Parathyroid adenoma (tissue), 2 donors: ENCODE measurements at regions not wholly inside any gene's neighbourhood (a gene's known extent, or its start where the extent isn't known, plus 50 kb on each side); places are given as distances from the start of the nearest gene placed in this dataset.

ENCODE experiments used
- H2AFZ ChIP-seq: fragments of 300-600 bp; sonication (generic); one replicate; pipeline ENCODE4 v1.7.0; 2017; ENCODE audit warnings: antibody characterized with exemption, mild to moderate bottlenecking
- H3K27ac ChIP-seq: fragments of 300-600 bp; sonication (generic); one replicate; pipeline ENCODE4 v1.7.0; 2017
- H3K27me3 ChIP-seq: fragments of 300-600 bp; sonication (generic); one replicate; pipeline ENCODE4 v1.7.0; 2017; ENCODE audit warnings: low read length; ENCODE audit not compliant: control insufficient read depth, insufficient read depth
- H3K36me3 ChIP-seq: fragments of 300-600 bp; sonication (generic); one replicate; pipeline ENCODE4 v1.7.0; 2017; ENCODE audit warnings: low read length; ENCODE audit not compliant: control insufficient read depth, insufficient read depth
- H3K4me1 ChIP-seq: fragments of 300-600 bp; sonication (generic); one replicate; pipeline ENCODE4 v1.7.0; 2017; ENCODE audit warnings: control low read depth
- H3K4me2 ChIP-seq: fragments of 300-600 bp; sonication (generic); one replicate; pipeline ENCODE4 v1.7.0; 2017; ENCODE audit warnings: low read length
- H3K4me3 ChIP-seq: fragments of 300-600 bp; sonication (generic); one replicate; pipeline ENCODE4 v1.7.0; 2017; ENCODE audit warnings: low read depth, low read length
- H3K79me2 ChIP-seq: fragments of 300-600 bp; sonication (generic); one replicate; pipeline ENCODE4 v1.7.0; 2017; ENCODE audit warnings: control low read depth
- H3K9ac ChIP-seq: fragments of 300-600 bp; sonication (generic); one replicate; pipeline ENCODE4 v1.7.0; 2017; ENCODE audit warnings: mild to moderate bottlenecking
- H3K9me3 ChIP-seq: fragments of 300-600 bp; sonication (generic); one replicate; pipeline ENCODE4 v1.7.0; 2017; ENCODE audit warnings: low read length; ENCODE audit not compliant: control insufficient read depth
- CTCF ChIP-seq: fragments of 300-600 bp; sonication (generic); IDR thresholded peaks from one replicate; pipeline ENCODE4 v1.7.0; 2017; ENCODE audit warnings: antibody characterized with exemption, mild to moderate bottlenecking
- donor health status: primary hyperparathyroidism.

DNA sequence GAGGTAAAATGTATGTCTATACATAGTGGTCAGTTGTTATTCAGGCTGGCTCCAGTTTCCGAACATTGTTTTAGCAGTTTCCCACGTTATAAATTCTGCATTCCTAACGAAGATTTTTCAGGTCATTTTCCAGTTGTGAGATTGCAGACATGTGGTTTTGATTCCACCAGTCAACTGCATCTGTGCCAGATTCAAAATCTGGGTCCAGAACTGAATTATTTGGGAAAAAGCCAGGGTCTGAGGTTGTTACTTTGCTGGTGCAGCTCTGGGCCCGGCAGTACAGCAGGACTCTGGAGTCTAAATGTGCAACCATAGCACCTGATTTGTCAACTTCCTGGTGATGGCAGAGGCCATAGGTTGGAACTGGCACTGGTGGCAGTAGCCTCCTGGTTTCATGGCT is 105.7 kb upstream of the MEGF10 start:
- Histone ChIP-seq H3K79me2 (no peaks in the 10 kb centered on the region), H3K4me3 (no peak overlapping the region), H3K4me1 (no peaks in the 10 kb centered on the region), H3K9ac (no peak overlapping the region), H3K27ac (no peak overlapping the region), H3K36me3 (no peaks in the 10 kb centered on the region), H3K4me2 (no peak overlapping the region), H3K9me3 (no peaks in the 10 kb centered on the region), H3K27me3 (no peaks in the 10 kb centered on the region), H2AFZ (no peak overlapping the region)
- no peak for TF ChIP-seq CTCF

DNA sequence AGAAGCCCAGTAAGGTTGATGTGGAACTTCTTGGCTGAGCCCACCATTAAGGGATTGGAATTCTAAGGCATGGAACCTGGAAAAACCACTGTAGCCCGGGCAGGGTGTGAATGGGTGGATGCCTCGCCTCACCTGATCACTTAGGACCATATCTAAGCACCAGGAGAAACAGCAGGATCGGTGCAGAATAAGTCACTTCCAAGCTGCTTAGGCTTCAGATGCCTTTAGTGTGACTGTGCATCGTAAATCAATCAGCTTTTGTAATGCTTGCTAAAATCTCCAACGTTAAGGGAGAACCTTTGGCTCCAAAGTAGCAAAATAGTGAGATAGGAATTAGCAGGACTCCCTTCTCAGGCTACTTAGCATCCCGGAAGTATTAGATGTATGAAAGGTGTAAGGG is 103.9 kb upstream of the MEGF10 start:
- TF ChIP-seq CTCF = no peak
- H3K36me3 ChIP-seq = no peaks in the 10 kb centered on the region
- no peaks in the 10 kb centered on the region for H3K79me2 ChIP-seq
- no peaks in the 10 kb centered on the region for H3K4me1 ChIP-seq
- H3K4me3 ChIP-seq = no peak overlapping the region
- no peak overlapping the region for H3K27ac ChIP-seq
- H3K27me3 ChIP-seq = no peaks in the 10 kb centered on the region
- H3K9me3 ChIP-seq = no peaks in the 10 kb centered on the region
- no peak overlapping the region for H3K9ac ChIP-seq
- no peak overlapping the region for H3K4me2 ChIP-seq
- H2AFZ ChIP-seq = no peak overlapping the region

- Histone ChIP-seq H3K27ac (no peak overlapping the region), H2AFZ (no peak overlapping the region), H3K4me2 (no peak overlapping the region), H3K79me2 (no peaks in the 10 kb centered on the region), H3K27me3 (no peaks in the 10 kb centered on the region), H3K4me1 (no peaks in the 10 kb centered on the region), H3K4me3 (no peak overlapping the region), H3K9ac (no peak overlapping the region), H3K36me3 (no peaks in the 10 kb centered on the region), H3K9me3 (no peaks in the 10 kb centered on the region)
- no peak for TF ChIP-seq CTCF
Observed at GRCh38 chr5:127187706-127188105, 102.9 kb upstream of the MEGF10 start.

DNA sequence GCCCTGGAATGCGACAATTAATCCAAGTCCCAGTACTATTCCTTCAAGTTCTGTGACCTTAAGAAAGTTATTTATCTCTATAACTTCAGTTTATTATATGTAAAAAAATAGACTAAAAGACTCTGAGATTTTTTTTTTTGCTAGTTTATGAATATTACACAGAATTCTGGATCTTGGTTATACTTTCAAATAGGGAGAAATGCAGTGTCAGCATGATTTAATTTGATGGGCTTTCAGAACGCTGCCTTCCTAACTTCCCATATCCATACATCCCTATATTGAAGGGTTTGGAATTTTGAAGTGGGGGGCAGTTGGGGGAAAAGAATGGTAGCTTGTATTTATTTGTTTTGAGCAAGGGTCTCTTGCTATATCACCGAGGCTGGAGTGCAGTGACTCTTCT is 98.4 kb upstream of the MEGF10 start:
- Histone ChIP-seq H3K27ac (no peak overlapping the region), H3K9me3 (no peaks in the 10 kb centered on the region), H3K4me2 (no peak overlapping the region), H3K4me1 (no peaks in the 10 kb centered on the region), H2AFZ (no peak overlapping the region), H3K27me3 (no peaks in the 10 kb centered on the region), H3K36me3 (no peaks in the 10 kb centered on the region), H3K4me3 (no peak overlapping the region), H3K9ac (no peak overlapping the region), H3K79me2 (no peaks in the 10 kb centered on the region)
- TF ChIP-seq CTCF = no peak

- H3K9ac ChIP-seq = no peak overlapping the region
- no peak overlapping the region for H2AFZ ChIP-seq
- H3K27me3 ChIP-seq = no peaks in the 10 kb centered on the region
- H3K27ac ChIP-seq = no peak overlapping the region
- no peak for TF ChIP-seq CTCF
- no peak overlapping the region for H3K4me2 ChIP-seq
- H3K9me3 ChIP-seq = no peaks in the 10 kb centered on the region
- no peak overlapping the region for H3K4me3 ChIP-seq
- H3K36me3 ChIP-seq = no peaks in the 10 kb centered on the region
- H3K4me1 ChIP-seq = no peaks in the 10 kb centered on the region
- no peaks in the 10 kb centered on the region for H3K79me2 ChIP-seq
Observed at GRCh38 chr5:127192836-127193338, 97.7 kb upstream of the MEGF10 start.
